ENCODE measurements at regions not wholly inside any gene's neighbourhood (a gene's known extent, or its start where the extent isn't known, plus 50 kb on each side); places are given as distances from the start of the nearest gene placed in this dataset.
"Not testable (repeated sequence)": the region's sequence is repeated elsewhere in the genome, so short reads cannot be mapped to it uniquely, and the experiment has no call there.

DNA sequence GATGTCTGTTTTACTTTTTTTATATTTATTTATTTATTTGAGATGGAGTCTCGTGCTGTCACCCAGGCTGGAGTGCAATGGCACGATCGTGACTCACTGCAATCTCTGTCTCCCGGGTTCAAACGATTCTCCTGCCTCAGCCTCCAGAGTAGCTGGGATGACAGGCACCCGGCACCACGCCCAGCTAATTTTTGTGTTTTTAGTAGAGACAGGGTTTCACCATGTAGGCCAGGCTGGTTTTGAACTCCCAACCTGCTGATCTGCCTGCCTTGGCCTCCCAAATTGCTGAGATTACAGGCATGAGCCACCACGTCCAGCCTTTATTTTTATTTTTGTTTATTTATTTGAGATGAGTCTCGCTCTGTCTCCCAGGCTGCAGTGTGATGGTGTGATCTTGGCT, 186.6 kb downstream of the SHOX start:
- TF ChIP-seq POLR2A (IDR thresholded peaks at IDR 0.05): not testable (repeated sequence)
- TF ChIP-seq, protein P1, sequence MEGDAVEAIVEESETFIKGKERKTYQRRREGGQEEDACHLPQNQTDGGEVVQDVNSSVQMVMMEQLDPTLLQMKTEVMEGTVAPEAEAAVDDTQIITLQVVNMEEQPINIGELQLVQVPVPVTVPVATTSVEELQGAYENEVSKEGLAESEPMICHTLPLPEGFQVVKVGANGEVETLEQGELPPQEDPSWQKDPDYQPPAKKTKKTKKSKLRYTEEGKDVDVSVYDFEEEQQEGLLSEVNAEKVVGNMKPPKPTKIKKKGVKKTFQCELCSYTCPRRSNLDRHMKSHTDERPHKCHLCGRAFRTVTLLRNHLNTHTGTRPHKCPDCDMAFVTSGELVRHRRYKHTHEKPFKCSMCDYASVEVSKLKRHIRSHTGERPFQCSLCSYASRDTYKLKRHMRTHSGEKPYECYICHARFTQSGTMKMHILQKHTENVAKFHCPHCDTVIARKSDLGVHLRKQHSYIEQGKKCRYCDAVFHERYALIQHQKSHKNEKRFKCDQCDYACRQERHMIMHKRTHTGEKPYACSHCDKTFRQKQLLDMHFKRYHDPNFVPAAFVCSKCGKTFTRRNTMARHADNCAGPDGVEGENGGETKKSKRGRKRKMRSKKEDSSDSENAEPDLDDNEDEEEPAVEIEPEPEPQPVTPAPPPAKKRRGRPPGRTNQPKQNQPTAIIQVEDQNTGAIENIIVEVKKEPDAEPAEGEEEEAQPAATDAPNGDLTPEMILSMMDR (IDR thresholded peaks at IDR 0.05 in 8 of 11, conservative IDR thresholded peaks at IDR 0.05 in 3 of 11): not testable (repeated sequence)
